ENCODE measurements at regions not wholly inside any gene's neighbourhood (a gene's known extent, or its start where the extent isn't known, plus 50 kb on each side); places are given as distances from the start of the nearest gene placed in this dataset.
"Not testable (repeated sequence)": the region's sequence is repeated elsewhere in the genome, so short reads cannot be mapped to it uniquely, and the experiment has no call there.

GRCh38 chr2:55786280-55786679, 92.6 kb upstream of the PNPT1 start:
- FAIRE-seq (no peak), ATAC-seq (no peak), DNase-seq (ENCODE audit: extremely low read depth in 1 of 4, low spot score in 3 of 4) (no peak)
- Histone ChIP-seq H2AFZ (ENCODE audit: low read depth, low read length) (no peak overlapping the region), H3K4me3 (no peak overlapping the region), H4K20me1 (replicated peaks; ENCODE audit: control insufficient read depth, insufficient read depth, low read length) (no peaks in the 10 kb centered on the region), H3K4me1 (replicated peaks in 1 of 2; ENCODE audit: control insufficient read depth in 2 of 2, insufficient read depth in 2 of 2, low read length in 2 of 2) (no peaks in the 10 kb centered on the region; a peak in 2 of 5 replicates), H3K27ac (ENCODE audit: extremely low read depth, low read depth, low read length) (no peak overlapping the region), H3K9me3 (replicated peaks; ENCODE audit: control insufficient read depth, insufficient read depth, low read depth, low read length) (no peaks in the 10 kb centered on the region), H3K9me1 (ENCODE audit: control insufficient read depth, insufficient read depth, low read length) (no peaks in the 10 kb centered on the region), H3K9ac (ENCODE audit: insufficient read depth in 1 of 2, low read depth in 2 of 2, low read length in 2 of 2) (no peak overlapping the region), H3K4me2 (ENCODE audit: insufficient read depth, low read length) (no peak overlapping the region), H3K36me3 (ENCODE audit: control insufficient read depth, insufficient read depth, low read length) (no peaks in the 10 kb centered on the region), H3K79me2 (ENCODE audit: control insufficient read depth, insufficient read depth, low read length) (no peaks in the 10 kb centered on the region), H3K27me3 (ENCODE audit: control insufficient read depth in 2 of 2, insufficient read depth in 2 of 2, low read length in 2 of 2) (no peaks in the 10 kb centered on the region)
- no TSS peak for BruUV-seq (replicated peaks)
- ChIA-PET POLR2A (no interaction called here), CTCF (ENCODE audit: low intra/inter-chr PET ratio) (no interaction called here)
- intact Hi-C loops (cut with micrococcal nuclease) = no loop called here
- in situ Hi-C loops (cut with MboI) = loop anchor here (10.0 kb wide), 1 partner anchor 169 kb away; no protein-coding TSS in a partner anchor
- TF ChIP-seq, protein P1, sequence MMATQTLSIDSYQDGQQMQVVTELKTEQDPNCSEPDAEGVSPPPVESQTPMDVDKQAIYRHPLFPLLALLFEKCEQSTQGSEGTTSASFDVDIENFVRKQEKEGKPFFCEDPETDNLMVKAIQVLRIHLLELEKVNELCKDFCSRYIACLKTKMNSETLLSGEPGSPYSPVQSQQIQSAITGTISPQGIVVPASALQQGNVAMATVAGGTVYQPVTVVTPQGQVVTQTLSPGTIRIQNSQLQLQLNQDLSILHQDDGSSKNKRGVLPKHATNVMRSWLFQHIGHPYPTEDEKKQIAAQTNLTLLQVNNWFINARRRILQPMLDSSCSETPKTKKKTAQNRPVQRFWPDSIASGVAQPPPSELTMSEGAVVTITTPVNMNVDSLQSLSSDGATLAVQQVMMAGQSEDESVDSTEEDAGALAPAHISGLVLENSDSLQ (IDR thresholded peaks at IDR 0.05) = no peak
- TF ChIP-seq MEF2A (IDR thresholded peaks at IDR 0.05; ENCODE audit: control insufficient read depth, low read depth, low read length) (no peak), KDM4B (IDR thresholded peaks at IDR 0.05; ENCODE audit: borderline replicate concordance in 2 of 2, low read depth in 1 of 2) (no peak), HIVEP1 (CRISPR knock-in tag; IDR thresholded peaks at IDR 0.05) (no peak), ERF (CRISPR knock-in tag; IDR thresholded peaks at IDR 0.05) (no peak), YY1 (IDR thresholded peaks at IDR 0.05; ENCODE audit: borderline replicate concordance in 1 of 3, control insufficient read depth in 1 of 3, extremely low read depth in 1 of 3, insufficient read depth in 3 of 3, insufficient read length in 1 of 3, insufficient replicate concordance in 2 of 3, low read depth in 1 of 3, low read length in 2 of 3) (no peak), ZNF76 (CRISPR knock-in tag; IDR thresholded peaks at IDR 0.05; ENCODE audit: borderline replicate concordance) (no peak)
- TF ChIP-seq, protein P2, sequence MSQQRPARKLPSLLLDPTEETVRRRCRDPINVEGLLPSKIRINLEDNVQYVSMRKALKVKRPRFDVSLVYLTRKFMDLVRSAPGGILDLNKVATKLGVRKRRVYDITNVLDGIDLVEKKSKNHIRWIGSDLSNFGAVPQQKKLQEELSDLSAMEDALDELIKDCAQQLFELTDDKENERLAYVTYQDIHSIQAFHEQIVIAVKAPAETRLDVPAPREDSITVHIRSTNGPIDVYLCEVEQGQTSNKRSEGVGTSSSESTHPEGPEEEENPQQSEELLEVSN (IDR thresholded peaks at IDR 0.05; ENCODE audit: borderline replicate concordance in 1 of 2, extremely low read depth in 1 of 2, insufficient read depth in 1 of 2, insufficient read length in 1 of 2, low read depth in 1 of 2, low read length in 1 of 2, poor library complexity in 1 of 2, severe bottlenecking in 1 of 2) = no peak

DNA sequence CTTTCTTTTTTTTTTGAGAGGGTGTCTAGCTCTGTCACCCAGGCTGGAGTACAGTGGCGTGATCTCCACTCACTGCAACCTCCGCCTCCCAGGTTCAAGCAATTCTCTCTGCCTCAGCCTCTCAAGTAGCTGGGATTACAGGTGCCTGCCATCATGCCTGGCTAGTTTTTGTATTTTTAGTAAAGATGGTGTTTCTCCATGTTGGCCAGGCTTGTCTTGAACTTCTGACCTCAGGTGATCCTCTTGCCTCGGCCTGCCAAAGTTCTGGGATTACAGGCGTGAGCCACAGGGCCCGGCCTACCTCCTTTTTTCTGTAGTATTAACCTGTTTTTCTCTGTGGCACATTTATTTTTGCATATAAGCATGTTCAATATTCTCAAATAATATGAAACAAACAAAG, 90.1 kb upstream of the PNPT1 start:
- ATAC-seq; H4K20me1 ChIP-seq (replicated peaks; ENCODE audit: control insufficient read depth, insufficient read depth, low read length); H3K9me1 ChIP-seq (ENCODE audit: control insufficient read depth, insufficient read depth, low read length); H3K4me3 ChIP-seq; H3K4me2 ChIP-seq (ENCODE audit: insufficient read depth, low read length); POLR2A ChIA-PET; H2AFZ ChIP-seq (ENCODE audit: low read depth, low read length); H3K36me3 ChIP-seq (ENCODE audit: control insufficient read depth, insufficient read depth, low read length); intact Hi-C loops (cut with micrococcal nuclease); H3K9ac ChIP-seq (ENCODE audit: insufficient read depth in 1 of 2, low read depth in 2 of 2, low read length in 2 of 2); FAIRE-seq; DNase-seq (ENCODE audit: extremely low read depth in 1 of 4, low spot score in 3 of 4); H3K4me1 ChIP-seq (replicated peaks in 1 of 2; ENCODE audit: control insufficient read depth in 2 of 2, insufficient read depth in 2 of 2, low read length in 2 of 2); CTCF ChIA-PET (ENCODE audit: low intra/inter-chr PET ratio); H3K9me3 ChIP-seq (replicated peaks; ENCODE audit: control insufficient read depth, insufficient read depth, low read depth, low read length); BruUV-seq (replicated peaks); H3K27ac ChIP-seq (ENCODE audit: extremely low read depth, low read depth, low read length); H3K27me3 ChIP-seq (ENCODE audit: control insufficient read depth in 2 of 2, insufficient read depth in 2 of 2, low read length in 2 of 2); H3K79me2 ChIP-seq (ENCODE audit: control insufficient read depth, insufficient read depth, low read length): not testable (repeated sequence)
- in situ Hi-C loops (cut with MboI) = loop anchor here (10.0 kb wide), 1 partner anchor 171 kb away; no protein-coding TSS in a partner anchor
- 9% methylated on average over 3 of the region's 5 CpGs for WGBS (ENCODE audit: insufficient coverage, low coverage, missing lambda C conversion rate)
